CD4-positive, alpha-beta T cell (primary cell): ENCODE measurements at regions not wholly inside any gene's neighbourhood (a gene's known extent, or its start where the extent isn't known, plus 50 kb on each side); places are given as distances from the start of the nearest gene placed in this dataset.
"Not testable (repeated sequence)": the region's sequence is repeated elsewhere in the genome, so short reads cannot be mapped to it uniquely, and the experiment has no call there.

Experiments
- ATAC-seq: fragments of 200-7000 bp; cut with Tn5 transposase; one replicate; pipeline ENCODE4 v1.10.0; 2022; ENCODE audit warnings: mild to moderate bottlenecking; ENCODE audit not compliant: poor library complexity
- CTCF ChIA-PET: fragments of 350-600 bp; sonication (Branson Sonifier 250); formaldehyde crosslinking; loops from one replicate; lab custom pipeline; 2021; ENCODE audit warnings: antibody characterized with exemption, inconsistent platforms; lab: Charles Lee
- POLR2A ChIA-PET: fragments of 350-600 bp; sonication (Branson Sonifier 250); formaldehyde crosslinking; loops from one replicate; lab custom pipeline; 2021; ENCODE audit warnings: antibody characterized with exemption, inconsistent platforms; lab: Charles Lee
- DNase-seq, 14 experiments: peaks; one replicate each; pipeline ENCODE4 v3.0.0-alpha.2; 2013 to 2020; ENCODE audit warnings: mixed read lengths in 2 of 14
- H3K27ac ChIP-seq, 2 donors: one replicate each; pipeline versions ENCODE4 v1.5.1 to v1.7.0; 2013; ENCODE audit warnings: low read length in 2 of 2, low read depth in 1 of 2, mild to moderate bottlenecking in 1 of 2
- H3K27me3 ChIP-seq, 2 experiments: 1 replicate in 1 of 2; 2 replicates in 1 of 2; pipeline versions ENCODE4 v1.6.1 to v1.7.0; 2013; ENCODE audit warnings: low read length in 2 of 2, control low read depth in 1 of 2, mild to moderate bottlenecking in 1 of 2, moderate library complexity in 1 of 2; ENCODE audit not compliant: insufficient read depth in 2 of 2, control insufficient read depth in 1 of 2
- H3K36me3 ChIP-seq: one replicate; pipeline ENCODE4 v1.6.1; 2013; ENCODE audit warnings: low read length, control low read depth; ENCODE audit not compliant: insufficient read depth
- H3K4me1 ChIP-seq: one replicate; pipeline ENCODE4 v1.6.1; 2013; ENCODE audit warnings: low read length, control low read depth; ENCODE audit not compliant: insufficient read depth
- H3K4me3 ChIP-seq: one replicate; pipeline ENCODE4 v1.5.1; 2013; ENCODE audit warnings: mild to moderate bottlenecking, low read length, moderate library complexity
- H3K9me3 ChIP-seq, 2 experiments: 1 replicate in 1 of 2; 2 replicates in 1 of 2; pipeline versions ENCODE4 v1.6.1 to v1.7.0; 2013; ENCODE audit warnings: low read length in 2 of 2, mild to moderate bottlenecking in 2 of 2, control low read depth in 1 of 2, moderate library complexity in 1 of 2; ENCODE audit not compliant: control insufficient read depth in 1 of 2, insufficient read depth in 1 of 2
- H3K27ac Mint-ChIP-seq: one replicate; pipeline ENCODE4 v1.8.0; 2020; ENCODE audit warnings: mixed read lengths
- H3K27me3 Mint-ChIP-seq: one replicate; pipeline ENCODE4 v1.8.0; 2021; ENCODE audit warnings: mixed read lengths
- H3K36me3 Mint-ChIP-seq: one replicate; pipeline ENCODE4 v1.8.0; 2021; ENCODE audit warnings: low read depth, mixed read lengths
- H3K4me1 Mint-ChIP-seq: one replicate; pipeline ENCODE4 v1.8.0; 2021; ENCODE audit warnings: low read depth, mixed read lengths
- H3K4me3 Mint-ChIP-seq: one replicate; pipeline ENCODE4 v1.8.0; 2020; ENCODE audit warnings: mild to moderate bottlenecking, mixed read lengths
- H3K9me3 Mint-ChIP-seq: one replicate; pipeline ENCODE4 v1.8.0; 2020; ENCODE audit warnings: mixed read lengths
- intact Hi-C, 2 experiments: fragments of 100-400 bp; cut with DNase I in 1 of 2; cut with micrococcal nuclease in 1 of 2; formaldehyde crosslinking; loops; one replicate each; pipeline versions ENCODE4 v1.15.1 to v1.9.0; 2023 to 2025; cut with DNase I, micrococcal nuclease
- TF ChIP-seq, protein P1 (sequence below): fragments of 200-600 bp; IDR thresholded peaks from one replicate; pipeline ENCODE4 v1.8.0; 2022; ENCODE audit warnings: antibody characterized with exemption, mild to moderate bottlenecking

- Mint-ChIP-seq H3K36me3 (no peaks in the 10 kb centered on the region), H3K4me3 (no peak overlapping the region), H3K9me3 (peaks cover 6% of the 10 kb centered on the region), H3K4me1 (no peaks in the 10 kb centered on the region), H3K27me3 (no peaks in the 10 kb centered on the region), H3K27ac (no peak overlapping the region)
- H3K9me3 ChIP-seq = peaks cover 0 to 15% of the 10 kb centered on the region in 2 experiments
- H3K27me3 ChIP-seq = no peaks in the 10 kb centered on the region
- intact Hi-C loops = no loop called here
- H3K27ac ChIP-seq = no peak overlapping the region
- H3K36me3 ChIP-seq = no peaks in the 10 kb centered on the region
- no peak for DNase-seq
- TF ChIP-seq, protein P1, sequence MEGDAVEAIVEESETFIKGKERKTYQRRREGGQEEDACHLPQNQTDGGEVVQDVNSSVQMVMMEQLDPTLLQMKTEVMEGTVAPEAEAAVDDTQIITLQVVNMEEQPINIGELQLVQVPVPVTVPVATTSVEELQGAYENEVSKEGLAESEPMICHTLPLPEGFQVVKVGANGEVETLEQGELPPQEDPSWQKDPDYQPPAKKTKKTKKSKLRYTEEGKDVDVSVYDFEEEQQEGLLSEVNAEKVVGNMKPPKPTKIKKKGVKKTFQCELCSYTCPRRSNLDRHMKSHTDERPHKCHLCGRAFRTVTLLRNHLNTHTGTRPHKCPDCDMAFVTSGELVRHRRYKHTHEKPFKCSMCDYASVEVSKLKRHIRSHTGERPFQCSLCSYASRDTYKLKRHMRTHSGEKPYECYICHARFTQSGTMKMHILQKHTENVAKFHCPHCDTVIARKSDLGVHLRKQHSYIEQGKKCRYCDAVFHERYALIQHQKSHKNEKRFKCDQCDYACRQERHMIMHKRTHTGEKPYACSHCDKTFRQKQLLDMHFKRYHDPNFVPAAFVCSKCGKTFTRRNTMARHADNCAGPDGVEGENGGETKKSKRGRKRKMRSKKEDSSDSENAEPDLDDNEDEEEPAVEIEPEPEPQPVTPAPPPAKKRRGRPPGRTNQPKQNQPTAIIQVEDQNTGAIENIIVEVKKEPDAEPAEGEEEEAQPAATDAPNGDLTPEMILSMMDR = no peak
- no peak for ATAC-seq
- H3K4me3 ChIP-seq = no peak overlapping the region
- no peaks in the 10 kb centered on the region for H3K4me1 ChIP-seq
- ChIA-PET POLR2A (no interaction called here), CTCF (no interaction called here)
Observed at GRCh38 chr9:108394726-108395125, 461.1 kb downstream of the ACTL7B start.

DNA sequence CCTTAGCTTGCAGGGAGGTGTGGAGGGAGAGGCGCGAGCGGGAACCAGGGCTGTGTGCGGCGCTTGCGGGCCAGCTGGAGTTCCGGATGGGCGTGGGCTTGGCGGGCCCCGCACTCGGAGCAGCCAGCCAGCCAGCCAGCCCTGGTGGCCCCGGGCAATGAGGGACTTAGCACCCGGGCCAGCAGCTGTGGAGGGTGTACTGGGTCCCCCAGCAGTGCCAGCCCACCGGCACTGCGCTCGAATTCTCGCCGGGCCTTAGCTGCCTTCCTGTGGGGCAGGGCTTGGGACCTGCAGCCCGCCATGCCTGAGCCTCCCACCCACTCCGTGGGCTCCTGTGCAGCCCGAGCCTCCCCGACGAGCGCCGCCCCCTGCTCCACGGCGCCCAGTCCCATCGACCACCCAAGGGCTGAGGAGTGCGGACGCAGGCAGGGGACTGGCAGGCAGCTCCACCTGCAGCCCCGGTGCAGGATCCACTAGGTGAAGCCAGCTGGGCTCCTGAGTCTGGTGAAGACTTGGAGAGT lies 462.2 kb downstream of the ACTL7B start:
- ATAC-seq, intact Hi-C loops, H3K36me3 Mint-ChIP-seq, H3K36me3 ChIP-seq, H3K27ac ChIP-seq, H3K27me3 Mint-ChIP-seq, H3K9me3 Mint-ChIP-seq, DNase-seq, H3K4me1 ChIP-seq, H3K4me3 ChIP-seq, H3K27me3 ChIP-seq, POLR2A ChIA-PET, H3K27ac Mint-ChIP-seq, H3K4me3 Mint-ChIP-seq, H3K4me1 Mint-ChIP-seq: not testable (repeated sequence)
- CTCF ChIA-PET = interaction anchor here (0.6 kb wide), 1 partner anchor 707 kb away, joined by 3 read pairs; no protein-coding TSS in a partner anchor
- peaks cover 0 to 15% of the 10 kb centered on the region in 2 experiments for H3K9me3 ChIP-seq

DNA sequence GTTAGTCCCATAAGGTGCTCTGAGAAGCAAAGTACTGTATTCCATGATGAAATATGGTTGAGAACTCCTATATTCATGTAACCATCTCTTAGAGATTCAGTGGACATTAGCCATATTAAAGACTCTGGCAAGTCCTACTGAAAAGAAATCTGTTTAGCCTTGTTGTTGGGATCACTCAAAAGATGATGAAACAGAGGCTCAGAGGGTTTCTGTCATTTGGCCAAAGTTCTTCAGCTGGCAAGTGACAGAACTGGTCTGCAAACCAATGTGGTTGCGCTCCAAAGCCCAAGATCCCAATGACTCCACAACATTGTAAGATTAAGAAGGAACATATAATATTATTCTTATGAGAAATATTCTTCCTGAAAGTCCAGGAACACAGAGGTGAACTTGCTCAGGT lies 462.9 kb downstream of the ACTL7B start:
- H3K27me3 Mint-ChIP-seq = no peaks in the 10 kb centered on the region
- no peak for ATAC-seq
- TF ChIP-seq, protein P1 = no peak
- H3K36me3 Mint-ChIP-seq = no peaks in the 10 kb centered on the region
- no peak overlapping the region for H3K27ac ChIP-seq
- peaks cover 6% of the 10 kb centered on the region for H3K9me3 Mint-ChIP-seq
- no peak overlapping the region for H3K4me3 ChIP-seq
- ChIA-PET CTCF (no interaction called here), POLR2A (no interaction called here)
- H3K4me3 Mint-ChIP-seq = no peak overlapping the region
- H3K4me1 ChIP-seq = no peaks in the 10 kb centered on the region
- H3K36me3 ChIP-seq = no peaks in the 10 kb centered on the region
- no peak overlapping the region for H3K27ac Mint-ChIP-seq
- no peaks in the 10 kb centered on the region for H3K4me1 Mint-ChIP-seq
- peaks cover 0 to 15% of the 10 kb centered on the region in 2 experiments for H3K9me3 ChIP-seq
- intact Hi-C loops = no loop called here
- no peak for DNase-seq
- no peaks in the 10 kb centered on the region for H3K27me3 ChIP-seq

GRCh38 chr9:108389056-108389455 lies 466.7 kb downstream of the ACTL7B start:
- ChIA-PET CTCF (no interaction called here), POLR2A (no interaction called here)
- DNase-seq = no peak
- TF ChIP-seq, protein P1 = no peak
- intact Hi-C loops = no loop called here
- no peak for ATAC-seq
- Histone ChIP-seq H3K4me1 (no peaks in the 10 kb centered on the region), H3K4me3 (no peak overlapping the region), H3K9me3 (peaks cover 0 to 11% of the 10 kb centered on the region in 2 experiments), H3K27me3 (no peaks in the 10 kb centered on the region), H3K36me3 (no peaks in the 10 kb centered on the region), H3K27ac (no peak overlapping the region)
- no peaks in the 10 kb centered on the region for H3K27me3 Mint-ChIP-seq
- H3K9me3 Mint-ChIP-seq = peaks cover 2% of the 10 kb centered on the region
- H3K4me3 Mint-ChIP-seq = no peak overlapping the region
- no peaks in the 10 kb centered on the region for H3K4me1 Mint-ChIP-seq
- H3K36me3 Mint-ChIP-seq = no peaks in the 10 kb centered on the region
- H3K27ac Mint-ChIP-seq = no peak overlapping the region
